Erythroblast (primary cell): ENCODE measurements at regions not wholly inside any gene's neighbourhood (a gene's known extent, or its start where the extent isn't known, plus 50 kb on each side); places are given as distances from the start of the nearest gene placed in this dataset.

ENCODE experiments used
- DNase-seq, 2 experiments: peaks; one replicate each; lab custom pipeline; 2025; lab: John Stamatoyannopoulos, UW
- GATA1 ChIP-seq: IDR thresholded peaks from 2 replicates; pipeline ENCODE4 v1.6.1; 2011; ENCODE audit warnings: low read depth, mild to moderate bottlenecking, control low read depth, low read length, moderate library complexity
- POLR2A ChIP-seq: IDR thresholded peaks from 2 replicates; pipeline ENCODE4 v1.6.1; 2011; ENCODE audit warnings: mild to moderate bottlenecking, low read length

- TF ChIP-seq GATA1 = peak; percentile 96
- peak; percentile 87 for TF ChIP-seq POLR2A
- peak; percentile 61 to 82 for DNase-seq
Measured at GRCh38 chr6:25035512-25036435, 100.0 kb upstream of the RIPOR2 start.

GRCh38 chr6:25036461-25036860 is 100.7 kb upstream of the RIPOR2 start:
- no peak for DNase-seq
- TF ChIP-seq GATA1 = no peak
- no peak for TF ChIP-seq POLR2A

- no peak for DNase-seq
Measured at GRCh38 chr6:25038300-25038699, 102.5 kb upstream of the RIPOR2 start.

GRCh38 chr6:25038999-25039398 is 103.2 kb upstream of the RIPOR2 start:
- no peak for TF ChIP-seq POLR2A
- DNase-seq = no peak

More at GRCh38 chr6:25038300-25038699, 102.5 kb upstream of the RIPOR2 start:
- TF ChIP-seq POLR2A (no peak), GATA1 (no peak)

GRCh38 chr6:25041485-25042035 is 105.8 kb upstream of the RIPOR2 start:
- no peak for TF ChIP-seq POLR2A
- TF ChIP-seq GATA1 = no peak
- DNase-seq = peak; percentile 20 to 35

- TF ChIP-seq GATA1 = no peak
- TF ChIP-seq POLR2A = no peak
- peak; percentile 20 to 35 for DNase-seq
Measured at GRCh38 chr6:25042036-25042521, 106.3 kb upstream of the RIPOR2 start.

GRCh38 chr6:25042536-25042935 is 106.8 kb upstream of the RIPOR2 start:
- no peak for DNase-seq
- TF ChIP-seq POLR2A = no peak
- no peak for TF ChIP-seq GATA1

- TF ChIP-seq GATA1 = no peak
- no peak for TF ChIP-seq POLR2A
- DNase-seq = no peak
Measured at GRCh38 chr6:25042984-25043725, 107.4 kb upstream of the RIPOR2 start.

GRCh38 chr6:25043892-25044291 is 108.1 kb upstream of the RIPOR2 start:
- TF ChIP-seq GATA1 (no peak), POLR2A (no peak)
- no peak for DNase-seq

GRCh38 chr6:25046942-25047341 is 111.2 kb upstream of the RIPOR2 start:
- no peak for TF ChIP-seq GATA1
- no peak for TF ChIP-seq POLR2A
- no peak for DNase-seq

GRCh38 chr6:25050356-25050755 is 114.6 kb upstream of the RIPOR2 start:
- no peak for DNase-seq

GRCh38 chr6:25051083-25051482 is 115.3 kb upstream of the RIPOR2 start:
- no peak for DNase-seq
- TF ChIP-seq GATA1 (no peak), POLR2A (no peak)

More at GRCh38 chr6:25050356-25050755, 114.6 kb upstream of the RIPOR2 start:
- TF ChIP-seq GATA1 (no peak), POLR2A (no peak)

- TF ChIP-seq GATA1 (no peak), POLR2A (no peak)
Measured at GRCh38 chr6:25052181-25052580, 116.4 kb upstream of the RIPOR2 start.

GRCh38 chr6:25053875-25054371 is 118.2 kb upstream of the RIPOR2 start:
- TF ChIP-seq GATA1 = no peak
- no peak for TF ChIP-seq POLR2A
- DNase-seq = no peak

More at GRCh38 chr6:25052181-25052580, 116.4 kb upstream of the RIPOR2 start:
- no peak for DNase-seq
